Peyer's patch (tissue), 4 donors: ENCODE measurements at regions not wholly inside any gene's neighbourhood (a gene's known extent, or its start where the extent isn't known, plus 50 kb on each side); places are given as distances from the start of the nearest gene placed in this dataset.

ENCODE experiments used
- POLR2A ChIP-seq, 2 donors: fragments of 450-650 bp; IDR thresholded peaks; one replicate each; pipeline ENCODE4 v1.5.1; 2017; ENCODE audit warnings: antibody characterized with exemption in 2 of 2, mild to moderate bottlenecking in 2 of 2, moderate library complexity in 2 of 2
- TF ChIP-seq, protein P1 (sequence below), 6 experiments: fragments of 450-650 bp in 4 of 6; fragments of 200-600 bp in 2 of 6; sonication (generic) in 1 of 6; IDR thresholded peaks; one replicate each; pipeline ENCODE4 v1.5.1; 2017 to 2019; ENCODE audit warnings: antibody characterized with exemption in 6 of 6, mild to moderate bottlenecking in 3 of 6, moderate library complexity in 1 of 6

DNA sequence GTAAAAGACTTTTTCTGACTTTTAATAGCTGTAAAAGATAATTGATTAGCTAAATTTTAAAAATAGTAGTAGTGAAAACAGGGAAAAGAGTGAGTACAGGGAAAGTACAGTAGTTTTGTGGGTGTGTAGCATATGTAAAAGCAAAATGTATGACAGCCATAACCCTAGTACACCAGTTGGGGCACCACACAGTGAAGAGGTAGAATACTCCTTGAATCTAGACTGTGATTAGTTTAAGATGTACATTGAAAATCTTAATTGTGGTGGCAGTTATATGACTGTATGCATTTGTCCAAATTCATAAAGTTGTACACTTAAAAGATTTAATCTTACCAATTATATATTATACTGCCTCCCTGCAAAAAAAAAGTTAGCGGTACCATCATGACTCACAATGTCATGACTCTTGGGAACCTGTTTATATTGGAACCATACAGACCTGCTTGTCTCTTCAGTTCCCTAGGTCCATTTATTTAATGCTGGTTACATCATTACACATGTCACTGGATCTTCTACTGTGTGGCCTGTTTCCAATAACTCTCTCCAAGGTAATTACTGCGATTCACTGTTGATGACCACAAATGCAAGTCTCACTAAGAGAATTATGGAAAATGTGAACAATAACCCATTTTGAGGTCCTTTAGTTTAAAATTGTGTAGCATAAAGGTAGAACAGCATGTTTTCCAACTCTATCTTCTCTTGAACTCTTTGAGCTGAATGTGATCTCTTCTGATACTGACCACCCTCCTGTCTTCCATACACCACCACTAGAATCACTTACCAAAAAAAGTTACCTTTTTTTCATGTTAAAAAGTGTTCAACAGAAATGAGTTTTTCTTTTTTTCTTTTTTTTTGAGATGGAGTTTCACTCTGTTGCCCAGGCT is 264.2 kb upstream of the AMIGO2 start:
- TF ChIP-seq, protein P1, sequence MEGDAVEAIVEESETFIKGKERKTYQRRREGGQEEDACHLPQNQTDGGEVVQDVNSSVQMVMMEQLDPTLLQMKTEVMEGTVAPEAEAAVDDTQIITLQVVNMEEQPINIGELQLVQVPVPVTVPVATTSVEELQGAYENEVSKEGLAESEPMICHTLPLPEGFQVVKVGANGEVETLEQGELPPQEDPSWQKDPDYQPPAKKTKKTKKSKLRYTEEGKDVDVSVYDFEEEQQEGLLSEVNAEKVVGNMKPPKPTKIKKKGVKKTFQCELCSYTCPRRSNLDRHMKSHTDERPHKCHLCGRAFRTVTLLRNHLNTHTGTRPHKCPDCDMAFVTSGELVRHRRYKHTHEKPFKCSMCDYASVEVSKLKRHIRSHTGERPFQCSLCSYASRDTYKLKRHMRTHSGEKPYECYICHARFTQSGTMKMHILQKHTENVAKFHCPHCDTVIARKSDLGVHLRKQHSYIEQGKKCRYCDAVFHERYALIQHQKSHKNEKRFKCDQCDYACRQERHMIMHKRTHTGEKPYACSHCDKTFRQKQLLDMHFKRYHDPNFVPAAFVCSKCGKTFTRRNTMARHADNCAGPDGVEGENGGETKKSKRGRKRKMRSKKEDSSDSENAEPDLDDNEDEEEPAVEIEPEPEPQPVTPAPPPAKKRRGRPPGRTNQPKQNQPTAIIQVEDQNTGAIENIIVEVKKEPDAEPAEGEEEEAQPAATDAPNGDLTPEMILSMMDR (IDR thresholded peaks at IDR 0.05), result no peak
- no peak for TF ChIP-seq POLR2A (IDR thresholded peaks at IDR 0.05)
